GM13976 (cell line): ENCODE measurements at regions not wholly inside any gene's neighbourhood (a gene's known extent, or its start where the extent isn't known, plus 50 kb on each side); places are given as distances from the start of the nearest gene placed in this dataset.

ENCODE experiments used
- DNase-seq: peaks from one replicate; pipeline ENCODE4 v3.0.0; 2012; ENCODE audit warnings: low spot score
- in situ Hi-C: fragments of 300-500 bp; cut with MboI; formaldehyde crosslinking; loops from one replicate; pipeline ENCODE4 v1.12.0; 2022; ENCODE audit warnings: low sequenced_read_pairs, mixed read lengths, inconsistent platforms; ENCODE audit not compliant: unreplicated experiment
- TF ChIP-seq, protein P1 (sequence below): IDR thresholded peaks from 2 replicates; pipeline ENCODE4 v1.5.1; 2012; ENCODE audit warnings: borderline replicate concordance, mild to moderate bottlenecking; ENCODE audit not compliant: insufficient read depth; ENCODE audit errors: extremely low read depth, missing control alignments, control extremely low read depth

DNA sequence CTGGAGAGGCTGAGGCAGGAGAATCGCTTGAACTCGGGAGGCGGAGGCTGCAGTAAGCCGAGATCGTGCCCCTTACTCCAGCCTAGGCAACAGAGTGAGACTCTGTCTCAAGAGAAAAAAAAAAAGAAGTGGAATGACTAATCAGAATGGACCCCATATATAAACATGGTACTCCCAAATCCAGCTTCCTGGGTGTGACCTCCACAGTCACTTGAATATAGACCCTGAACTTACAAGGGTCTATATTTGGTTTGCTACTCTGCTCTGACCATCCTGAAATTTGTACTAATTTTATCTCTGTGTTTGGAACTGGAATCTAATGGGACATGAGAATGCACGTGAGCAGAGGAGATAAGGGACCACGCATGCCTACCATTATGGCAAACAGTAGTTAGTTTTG is 275.0 kb downstream of the TNS1 start:
- DNase-seq = no peak
- in situ Hi-C loops = no loop called here
- TF ChIP-seq, protein P1, sequence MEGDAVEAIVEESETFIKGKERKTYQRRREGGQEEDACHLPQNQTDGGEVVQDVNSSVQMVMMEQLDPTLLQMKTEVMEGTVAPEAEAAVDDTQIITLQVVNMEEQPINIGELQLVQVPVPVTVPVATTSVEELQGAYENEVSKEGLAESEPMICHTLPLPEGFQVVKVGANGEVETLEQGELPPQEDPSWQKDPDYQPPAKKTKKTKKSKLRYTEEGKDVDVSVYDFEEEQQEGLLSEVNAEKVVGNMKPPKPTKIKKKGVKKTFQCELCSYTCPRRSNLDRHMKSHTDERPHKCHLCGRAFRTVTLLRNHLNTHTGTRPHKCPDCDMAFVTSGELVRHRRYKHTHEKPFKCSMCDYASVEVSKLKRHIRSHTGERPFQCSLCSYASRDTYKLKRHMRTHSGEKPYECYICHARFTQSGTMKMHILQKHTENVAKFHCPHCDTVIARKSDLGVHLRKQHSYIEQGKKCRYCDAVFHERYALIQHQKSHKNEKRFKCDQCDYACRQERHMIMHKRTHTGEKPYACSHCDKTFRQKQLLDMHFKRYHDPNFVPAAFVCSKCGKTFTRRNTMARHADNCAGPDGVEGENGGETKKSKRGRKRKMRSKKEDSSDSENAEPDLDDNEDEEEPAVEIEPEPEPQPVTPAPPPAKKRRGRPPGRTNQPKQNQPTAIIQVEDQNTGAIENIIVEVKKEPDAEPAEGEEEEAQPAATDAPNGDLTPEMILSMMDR = no peak

- TF ChIP-seq, protein P1 = no peak
- in situ Hi-C loops = no loop called here
- DNase-seq = no peak
These were observed 277.4 kb downstream of the TNS1 start for GRCh38 chr2:217725409-217725808.

DNA sequence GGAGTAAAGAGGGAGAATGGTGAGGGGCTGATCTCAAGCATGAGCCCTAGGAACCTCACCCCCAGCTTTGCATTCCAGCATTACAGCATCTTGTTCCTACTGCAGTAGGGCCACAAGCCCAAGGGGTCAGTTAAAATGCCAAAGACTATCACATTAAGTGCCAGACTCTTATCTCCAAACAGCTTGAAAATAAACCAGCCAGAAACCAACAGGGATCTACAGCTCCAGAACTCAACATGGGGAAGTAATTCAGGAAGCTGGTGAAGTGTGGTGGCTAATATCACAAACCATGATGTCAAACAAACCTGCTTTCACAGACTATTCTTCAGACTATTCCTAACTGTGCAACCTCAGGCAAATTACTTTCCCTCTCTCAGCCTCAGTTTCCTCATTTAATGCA is 278.3 kb downstream of the TNS1 start:
- in situ Hi-C loops = loop anchor here (25.0 kb wide), 1 partner anchor 562 kb away; no protein-coding TSS in a partner anchor
- TF ChIP-seq, protein P1 = no peak
- DNase-seq = no peak

DNA sequence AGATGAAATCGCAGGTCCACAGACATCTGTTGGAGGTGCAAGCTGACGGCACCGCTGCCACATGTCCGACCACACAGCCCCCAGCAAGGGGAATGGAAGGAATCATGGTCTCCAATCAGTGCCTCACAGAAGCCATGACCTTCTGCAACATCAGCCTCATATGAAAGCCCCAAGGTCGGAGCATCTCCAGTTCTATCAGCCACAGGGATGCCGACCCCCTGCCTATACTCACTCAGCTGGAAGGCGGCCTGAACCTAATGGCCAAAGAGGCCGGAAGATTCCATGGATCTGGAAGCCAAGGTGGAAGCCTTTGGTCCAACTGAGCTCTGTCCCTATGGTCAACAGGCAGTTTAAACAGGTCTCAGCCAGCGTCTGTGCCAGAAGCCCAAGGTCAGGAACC is 278.8 kb downstream of the TNS1 start:
- in situ Hi-C loops = loop anchor here (25.0 kb wide), 1 partner anchor 562 kb away; no protein-coding TSS in a partner anchor
- TF ChIP-seq, protein P1 = no peak
- DNase-seq = no peak

- TF ChIP-seq, protein P1 = no peak
- DNase-seq = no peak
- in situ Hi-C loops = loop anchor here (25.0 kb wide), 1 partner anchor 561 kb away; no protein-coding TSS in a partner anchor
These were observed 279.8 kb downstream of the TNS1 start for GRCh38 chr2:217722883-217723472.

DNA sequence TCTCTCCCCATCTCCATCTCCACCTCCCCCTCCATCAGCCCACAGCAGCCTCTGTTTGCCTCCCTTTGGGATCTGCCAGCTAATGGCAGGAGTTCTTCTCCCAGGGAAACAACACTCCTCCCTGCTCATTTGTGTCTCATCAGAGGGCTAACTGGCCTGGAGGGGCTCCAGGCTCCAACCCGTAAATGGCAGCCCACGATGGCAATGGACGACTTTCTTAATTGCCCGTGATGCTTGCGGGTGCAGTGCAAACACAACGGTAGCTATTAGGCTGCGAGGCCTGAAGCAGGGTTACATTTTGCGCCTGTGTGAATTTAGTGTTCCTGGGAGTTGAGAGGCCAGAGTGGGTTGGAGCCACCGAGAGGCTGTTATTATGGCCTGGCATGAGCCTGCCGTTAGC is 285.1 kb downstream of the TNS1 start:
- DNase-seq = no peak
- in situ Hi-C loops = loop anchor here (10.0 to 25.0 kb wide), 2 partner anchors 555 to 1023 kb away; partner anchors contain the start of gene IGFBP5
- TF ChIP-seq, protein P1 = no peak
